ENCODE measurements at regions not wholly inside any gene's neighbourhood (a gene's known extent, or its start where the extent isn't known, plus 50 kb on each side); places are given as distances from the start of the nearest gene placed in this dataset.
"Not testable (repeated sequence)": the region's sequence is repeated elsewhere in the genome, so short reads cannot be mapped to it uniquely, and the experiment has no call there.

GRCh38 chr2:103383541-103383940 lies 621.7 kb downstream of the TMEM182 start:
- DNase-seq (ENCODE audit: low read depth) = no peak

- no peak for DNase-seq (ENCODE audit: low read depth)
Measured at GRCh38 chr2:103386872-103387271, 625.0 kb downstream of the TMEM182 start.

GRCh38 chr2:103387888-103388287 lies 626.1 kb downstream of the TMEM182 start:
- no peak for DNase-seq (ENCODE audit: low read depth)

- DNase-seq (ENCODE audit: low read depth) = no peak
Measured at GRCh38 chr2:103396152-103396551, 634.3 kb downstream of the TMEM182 start.

- no peak for DNase-seq (ENCODE audit: low read depth)
Measured at GRCh38 chr2:103401621-103402020, 639.8 kb downstream of the TMEM182 start.

- no peak for DNase-seq (ENCODE audit: low read depth)
Measured at GRCh38 chr2:103402336-103402735, 640.5 kb downstream of the TMEM182 start.

- no peak for DNase-seq (ENCODE audit: low read depth)
Measured at GRCh38 chr2:103402944-103403343, 641.1 kb downstream of the TMEM182 start.

GRCh38 chr2:103403388-103403787 lies 641.6 kb downstream of the TMEM182 start:
- not testable (repeated sequence) for DNase-seq (ENCODE audit: low read depth)

- no peak for DNase-seq (ENCODE audit: low read depth)
Measured at GRCh38 chr2:103410221-103410620, 648.4 kb downstream of the TMEM182 start.

- no peak for DNase-seq (ENCODE audit: low read depth)
Measured at GRCh38 chr2:103419506-103419905, 657.7 kb downstream of the TMEM182 start.

GRCh38 chr2:103423100-103423499 lies 661.3 kb downstream of the TMEM182 start:
- DNase-seq (ENCODE audit: low read depth) = no peak

GRCh38 chr2:103427567-103427966 lies 665.7 kb downstream of the TMEM182 start:
- DNase-seq (ENCODE audit: low read depth) = no peak

GRCh38 chr2:103430191-103430590 lies 668.4 kb downstream of the TMEM182 start:
- DNase-seq (ENCODE audit: low read depth) = no peak

- no peak for DNase-seq (ENCODE audit: low read depth)
Measured at GRCh38 chr2:103435010-103435409, 673.2 kb downstream of the TMEM182 start.

- no peak for DNase-seq (ENCODE audit: low read depth)
Measured at GRCh38 chr2:103437161-103437560, 675.3 kb downstream of the TMEM182 start.

GRCh38 chr2:103445347-103445746 lies 683.5 kb downstream of the TMEM182 start:
- no peak for DNase-seq (ENCODE audit: low read depth)

GRCh38 chr2:103448495-103448894 lies 686.7 kb downstream of the TMEM182 start:
- DNase-seq (ENCODE audit: low read depth) = no peak

- DNase-seq (ENCODE audit: low read depth) = no peak
Measured at GRCh38 chr2:103451283-103451682, 689.5 kb downstream of the TMEM182 start.

- DNase-seq (ENCODE audit: low read depth) = no peak
Measured at GRCh38 chr2:103459283-103459682, 697.5 kb downstream of the TMEM182 start.

- no peak for DNase-seq (ENCODE audit: low read depth)
Measured at GRCh38 chr2:103462101-103462500, 700.3 kb downstream of the TMEM182 start.

GRCh38 chr2:103462712-103463111 lies 700.9 kb downstream of the TMEM182 start:
- no peak for DNase-seq (ENCODE audit: low read depth)

GRCh38 chr2:103464831-103465230 lies 703.0 kb downstream of the TMEM182 start:
- DNase-seq (ENCODE audit: low read depth) = no peak

GRCh38 chr2:103469800-103470199 lies 708.0 kb downstream of the TMEM182 start:
- no peak for DNase-seq (ENCODE audit: low read depth)

- no peak for DNase-seq (ENCODE audit: low read depth)
Measured at GRCh38 chr2:103484906-103485305, 723.1 kb downstream of the TMEM182 start.

- no peak for DNase-seq (ENCODE audit: low read depth)
Measured at GRCh38 chr2:103496850-103497249, 735.0 kb downstream of the TMEM182 start.

Data from HS-5 (cell line).